Tibial artery (tissue), 4 donors: ENCODE measurements at regions not wholly inside any gene's neighbourhood (a gene's known extent, or its start where the extent isn't known, plus 50 kb on each side); places are given as distances from the start of the nearest gene placed in this dataset.
"Not testable (repeated sequence)": the region's sequence is repeated elsewhere in the genome, so short reads cannot be mapped to it uniquely, and the experiment has no call there.

ENCODE experiments used
- DNase-seq, 2 donors: peaks; one replicate each; pipeline ENCODE4 v3.0.0-alpha.2; 2019
- H3K27ac ChIP-seq, 2 donors: fragments of 200-600 bp; sonication (generic) in 1 of 2; 1 replicate in 1 of 2; 2 replicates in 1 of 2; pipeline ENCODE4 v1.5.1; 2018 to 2019; ENCODE audit warnings: mild to moderate bottlenecking in 1 of 2
- H3K27me3 ChIP-seq, 2 donors: fragments of 200-600 bp; sonication (generic) in 1 of 2; one replicate each; pipeline versions ENCODE4 v1.5.1 to v1.6.0; 2016 to 2019
- H3K36me3 ChIP-seq, 3 donors: fragments of 200-600 bp; sonication (generic) in 2 of 3; one replicate each; pipeline ENCODE4 v1.5.1; 2016 to 2019; ENCODE audit warnings: mild to moderate bottlenecking in 2 of 3
- H3K4me1 ChIP-seq, 4 donors: fragments of 200-600 bp; sonication (generic) in 2 of 4; 1 replicate in 3 of 4; 2 replicates in 1 of 4; pipeline ENCODE4 v1.5.1; 2016 to 2019
- H3K4me3 ChIP-seq, 2 donors: fragments of 200-600 bp; sonication (generic) in 1 of 2; 1 replicate in 1 of 2; 2 replicates in 1 of 2; pipeline ENCODE4 v1.5.1; 2018 to 2019; ENCODE audit warnings: mild to moderate bottlenecking in 2 of 2
- H3K9me3 ChIP-seq, 3 donors: fragments of 200-600 bp; sonication (generic) in 1 of 3; one replicate each; pipeline ENCODE4 v1.5.1; 2016 to 2019
- CTCF ChIP-seq, 2 experiments: fragments of 200-600 bp in 1 of 2; fragments of 450-650 bp in 1 of 2; IDR thresholded peaks; one replicate each; pipeline ENCODE4 v1.5.1; 2017 to 2019; ENCODE audit warnings: antibody characterized with exemption in 2 of 2, mild to moderate bottlenecking in 1 of 2, moderate library complexity in 1 of 2
- intact Hi-C: fragments of 100-400 bp; cut with DNase I; formaldehyde crosslinking; loops from one replicate; pipeline ENCODE4 v1.15.0; 2023; ENCODE audit warnings: low total_unique reads

- intact Hi-C loops: no loop called here
- Histone ChIP-seq H3K4me1 (peaks cover 7 to 67% (median 51%) of the 10 kb centered on the region in 4 donors), H3K9me3 (no peaks in the 10 kb centered on the region), H3K27me3 (no peaks in the 10 kb centered on the region), H3K27ac (peak overlapping the region; percentile 82 to 88), H3K36me3 (no peaks in the 10 kb centered on the region), H3K4me3 (no peak overlapping the region)
- no peak for TF ChIP-seq CTCF (IDR thresholded peaks at IDR 0.05)
- no peak for DNase-seq
Measured at GRCh38 chr16:85201574-85201973, 89.3 kb upstream of the CIBAR2 start.

GRCh38 chr16:85202051-85202601, 89.9 kb upstream of the CIBAR2 start:
- Histone ChIP-seq H3K27me3 (no peaks in the 10 kb centered on the region), H3K27ac (peak overlapping the region; percentile 82 to 88), H3K9me3 (no peaks in the 10 kb centered on the region), H3K4me3 (no peak overlapping the region), H3K4me1 (peaks cover 4 to 67% (median 51%) of the 10 kb centered on the region in 4 donors), H3K36me3 (no peaks in the 10 kb centered on the region)
- intact Hi-C loops: no loop called here
- TF ChIP-seq CTCF (IDR thresholded peaks at IDR 0.05): no peak
- DNase-seq: no peak

- H3K4me3 ChIP-seq: no peak overlapping the region
- no peaks in the 10 kb centered on the region for H3K36me3 ChIP-seq
- peak overlapping the region; percentile 82 to 88 for H3K27ac ChIP-seq
- H3K4me1 ChIP-seq: peaks cover 3 to 65% (median 54%) of the 10 kb centered on the region in 4 donors
- no peak for TF ChIP-seq CTCF (IDR thresholded peaks at IDR 0.05)
- no peaks in the 10 kb centered on the region for H3K9me3 ChIP-seq
- peak; percentile 77 to 96 for DNase-seq
- intact Hi-C loops: no loop called here
- no peaks in the 10 kb centered on the region for H3K27me3 ChIP-seq
Measured at GRCh38 chr16:85202631-85203461, 90.6 kb upstream of the CIBAR2 start.

GRCh38 chr16:85203462-85203813, 91.2 kb upstream of the CIBAR2 start:
- Histone ChIP-seq H3K4me3 (no peak overlapping the region), H3K9me3 (no peaks in the 10 kb centered on the region), H3K27ac (peak overlapping the region; percentile 82 to 88), H3K36me3 (no peaks in the 10 kb centered on the region), H3K27me3 (no peaks in the 10 kb centered on the region), H3K4me1 (peaks cover 3 to 64% (median 54%) of the 10 kb centered on the region in 4 donors)
- intact Hi-C loops: no loop called here
- DNase-seq: no peak
- no peak for TF ChIP-seq CTCF (IDR thresholded peaks at IDR 0.05)

GRCh38 chr16:85204242-85205010, 92.2 kb upstream of the CIBAR2 start:
- H3K27ac ChIP-seq: peak overlapping the region; percentile 82 to 88
- no peaks in the 10 kb centered on the region for H3K27me3 ChIP-seq
- H3K4me1 ChIP-seq: peaks cover 3 to 65% (median 54%) of the 10 kb centered on the region in 4 donors
- TF ChIP-seq CTCF (IDR thresholded peaks at IDR 0.05): no peak
- no peak for DNase-seq
- intact Hi-C loops: no loop called here
- no peaks in the 10 kb centered on the region for H3K9me3 ChIP-seq
- no peak overlapping the region for H3K4me3 ChIP-seq
- no peaks in the 10 kb centered on the region for H3K36me3 ChIP-seq

- Histone ChIP-seq H3K4me1 (peaks cover 3 to 74% (median 55%) of the 10 kb centered on the region in 4 donors), H3K27ac (peak overlapping the region; percentile 82 to 88)
Measured at GRCh38 chr16:85205257-85205656, 93.0 kb upstream of the CIBAR2 start.

More at GRCh38 chr16:85205257-85205656, 93.0 kb upstream of the CIBAR2 start:
- H3K9me3 ChIP-seq, H3K4me3 ChIP-seq, H3K36me3 ChIP-seq, DNase-seq, H3K27me3 ChIP-seq, intact Hi-C loops: not testable (repeated sequence)
